Heart left ventricle (tissue), 16 donors: ENCODE measurements at regions not wholly inside any gene's neighbourhood (a gene's known extent, or its start where the extent isn't known, plus 50 kb on each side); places are given as distances from the start of the nearest gene placed in this dataset.

Experiments
- ATAC-seq, 4 donors: fragments of 200-7000 bp; cut with Tn5 transposase; one replicate each; pipeline ENCODE4 v1.9.1; 2020 to 2022; ENCODE audit warnings: moderate library complexity in 4 of 4, mild to moderate bottlenecking in 3 of 4, moderate number of reproducible peaks in 1 of 4
- DNase-seq, 5 donors: peaks; one replicate each; pipeline ENCODE4 v3.0.0-alpha.2; 2020
- H3K27ac ChIP-seq, 12 donors: fragments of 200-600 bp; sonication (generic) in 4 of 12; one replicate each; pipeline versions ENCODE4 v1.5.0 to v1.8.0; 2016 to 2022; ENCODE audit warnings: mild to moderate bottlenecking in 2 of 12
- H3K27me3 ChIP-seq, 9 donors: fragments of 200-600 bp; sonication (generic) in 2 of 9; one replicate each; pipeline versions ENCODE4 v1.5.1 to v1.8.0; 2016 to 2022; ENCODE audit warnings: mild to moderate bottlenecking in 3 of 9
- H3K36me3 ChIP-seq, 9 donors: fragments of 200-600 bp; sonication (generic) in 2 of 9; one replicate each; pipeline versions ENCODE4 v1.5.0 to v1.8.0; 2018 to 2022; ENCODE audit warnings: mild to moderate bottlenecking in 2 of 9
- H3K4me1 ChIP-seq, 12 donors: fragments of 200-600 bp; sonication (generic) in 4 of 12; one replicate each; pipeline versions ENCODE4 v1.5.0 to v1.8.0; 2016 to 2022; ENCODE audit warnings: mild to moderate bottlenecking in 3 of 12
- H3K4me3 ChIP-seq, 12 donors: fragments of 200-600 bp; sonication (generic) in 4 of 12; one replicate each; pipeline versions ENCODE4 v1.5.0 to v1.8.0; 2017 to 2022; ENCODE audit warnings: mild to moderate bottlenecking in 9 of 12, moderate library complexity in 4 of 12
- H3K9me3 ChIP-seq, 12 donors: fragments of 200-600 bp; sonication (generic) in 4 of 12; one replicate each; pipeline versions ENCODE4 v1.5.0 to v1.8.0; 2016 to 2022; ENCODE audit warnings: mild to moderate bottlenecking in 1 of 12
- POLR2A ChIP-seq, 2 donors: fragments of 450-650 bp; IDR thresholded peaks; one replicate each; pipeline ENCODE4 v1.6.1; 2017; ENCODE audit warnings: antibody characterized with exemption in 2 of 2, mild to moderate bottlenecking in 2 of 2, moderate library complexity in 2 of 2
- WGBS, 4 donors: extraction: QIAGEN DNeasy Blood & Tissue Kit in 2 of 4; methylation state at CpG; one replicate each; pipeline versions ENCODE4 v1.1.5 to v1.1.7; 2013 to 2018; 5-methylcytosine and 5-hydroxymethylcytosine counted together
- intact Hi-C, 10 donors: fragments of 100-400 bp; cut with DNase I; formaldehyde crosslinking; loops; one replicate each; pipeline versions ENCODE4 v1.11.1 to v1.14.2; 2022
- TF ChIP-seq, protein P1 (sequence below), 12 donors: fragments of 200-600 bp; sonication (generic) in 4 of 12; IDR thresholded peaks; one replicate each; pipeline versions ENCODE4 v1.5.0 to v1.8.0; 2018 to 2022; ENCODE audit warnings: antibody characterized with exemption in 12 of 12, mild to moderate bottlenecking in 5 of 12
- donor health status: ischemic (EF 13 %, LVEDD 7.1; RV severe dilation, severe dysfunction).
- donor health status: healthy with polysubstance abuse.
- donor health status: DM: no; HTN: yes; CAD: no.
- donor health status: DM: no; HTN: no; CAD: no.
- donor health status: ischemic (EF 25% LVEDD 6.9; RV normal size, moderate dysfunction).
- donor health status: ischemic (EF 25% LVEDD 5.7; RV mildly dilated, moderate dysfunction).
- donor health status: healthy.
- donor health status: DM: yes; HTN: yes; CAD: no.
- donor health status: ischemic (EF 35%, LVEDD 5.7; RV mildly dilated, moderate dysfunction).
- donor health status: nonischemic (EF 11% LVEDD 7.7; RV severe dilation, severe dysfunction).
- donor health status: DM: yes; HTN: yes; CAD: no.
- donor health status: PGD.
- donor health status: ischemic (EF 29% LVEDD 5.4; RV normal size, mild dysfunction).
- donor health status: nonischemic (EF 23%, LVEDD 6.1; RV moderate dilation, normal function).

DNA sequence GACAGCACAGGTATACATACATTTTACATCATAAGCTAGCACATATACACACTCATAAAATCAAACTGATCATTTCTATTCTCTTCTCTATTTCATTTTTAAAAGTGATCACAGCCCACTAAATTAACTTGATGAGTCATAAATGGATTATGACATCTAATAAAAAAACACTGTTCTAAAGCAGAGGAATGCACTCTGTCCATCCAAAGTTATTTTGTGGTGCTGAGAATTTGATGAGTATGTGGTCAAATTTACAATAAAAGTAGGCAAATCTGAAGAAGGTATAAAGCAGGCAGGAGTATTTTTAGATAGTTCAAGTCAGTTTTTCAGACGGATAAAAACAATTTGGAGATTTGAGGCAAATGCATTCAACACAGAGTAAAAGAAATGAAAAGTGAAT is 104.4 kb downstream of the NOL4 start:
- no peaks in the 10 kb centered on the region for H3K36me3 ChIP-seq
- TF ChIP-seq, protein P1, sequence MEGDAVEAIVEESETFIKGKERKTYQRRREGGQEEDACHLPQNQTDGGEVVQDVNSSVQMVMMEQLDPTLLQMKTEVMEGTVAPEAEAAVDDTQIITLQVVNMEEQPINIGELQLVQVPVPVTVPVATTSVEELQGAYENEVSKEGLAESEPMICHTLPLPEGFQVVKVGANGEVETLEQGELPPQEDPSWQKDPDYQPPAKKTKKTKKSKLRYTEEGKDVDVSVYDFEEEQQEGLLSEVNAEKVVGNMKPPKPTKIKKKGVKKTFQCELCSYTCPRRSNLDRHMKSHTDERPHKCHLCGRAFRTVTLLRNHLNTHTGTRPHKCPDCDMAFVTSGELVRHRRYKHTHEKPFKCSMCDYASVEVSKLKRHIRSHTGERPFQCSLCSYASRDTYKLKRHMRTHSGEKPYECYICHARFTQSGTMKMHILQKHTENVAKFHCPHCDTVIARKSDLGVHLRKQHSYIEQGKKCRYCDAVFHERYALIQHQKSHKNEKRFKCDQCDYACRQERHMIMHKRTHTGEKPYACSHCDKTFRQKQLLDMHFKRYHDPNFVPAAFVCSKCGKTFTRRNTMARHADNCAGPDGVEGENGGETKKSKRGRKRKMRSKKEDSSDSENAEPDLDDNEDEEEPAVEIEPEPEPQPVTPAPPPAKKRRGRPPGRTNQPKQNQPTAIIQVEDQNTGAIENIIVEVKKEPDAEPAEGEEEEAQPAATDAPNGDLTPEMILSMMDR (IDR thresholded peaks at IDR 0.05) = no peak
- TF ChIP-seq POLR2A (IDR thresholded peaks at IDR 0.05) = no peak
- H3K4me3 ChIP-seq = no peak overlapping the region
- DNase-seq = no peak
- 66 to 83% (median 70%) methylated on average over 1 of the region's 1 CpG for WGBS, 4 donors
- no peak overlapping the region for H3K27ac ChIP-seq
- ATAC-seq = no peak
- no peaks in the 10 kb centered on the region for H3K4me1 ChIP-seq
- intact Hi-C loops = loop anchor here in 8 of 10 donors (5.0 to 10.0 kb wide), 6 partner anchors 197 to 675 kb away; no protein-coding TSS in a partner anchor
- no peaks in the 10 kb centered on the region for H3K27me3 ChIP-seq
- H3K9me3 ChIP-seq = no peaks in the 10 kb centered on the region

DNA sequence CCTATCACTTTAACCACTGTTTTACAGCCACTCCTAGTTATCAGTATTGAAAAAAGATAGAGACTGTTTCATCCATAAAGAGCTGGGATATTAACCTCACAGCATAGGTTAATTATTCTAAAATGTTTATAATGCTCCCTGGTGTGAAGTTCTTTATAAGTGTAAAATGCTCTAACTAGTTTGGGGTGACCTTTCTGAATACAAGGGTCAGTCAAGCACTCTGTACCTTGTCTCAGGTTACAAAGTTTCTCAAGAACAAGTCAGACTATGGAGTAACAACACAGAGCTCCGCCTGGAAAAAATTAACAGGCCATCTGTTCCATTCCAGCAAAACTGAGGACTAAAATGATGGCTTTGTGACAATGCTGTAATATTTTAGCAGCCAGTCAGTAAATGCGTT is 107.4 kb downstream of the NOL4 start:
- no peak for TF ChIP-seq POLR2A (IDR thresholded peaks at IDR 0.05)
- TF ChIP-seq, protein P1 (IDR thresholded peaks at IDR 0.05) = no peak
- H3K4me3 ChIP-seq = no peak overlapping the region
- no peak overlapping the region for H3K27ac ChIP-seq
- no peaks in the 10 kb centered on the region for H3K36me3 ChIP-seq
- H3K27me3 ChIP-seq = no peaks in the 10 kb centered on the region
- DNase-seq (no peak), ATAC-seq (no peak)
- intact Hi-C loops = no loop called here
- no peaks in the 10 kb centered on the region for H3K4me1 ChIP-seq
- WGBS, 4 donors = 67 to 78% (median 74%) methylated on average over 2 of the region's 2 CpGs
- H3K9me3 ChIP-seq = no peaks in the 10 kb centered on the region

GRCh38 chr18:34115409-34116081 is 109.2 kb downstream of the NOL4 start:
- no peak overlapping the region for H3K4me3 ChIP-seq
- intact Hi-C loops = no loop called here
- ATAC-seq (no peak), DNase-seq (no peak)
- WGBS, 4 donors = 52 to 62% (median 60%) methylated on average over 5 of the region's 5 CpGs
- no peak for TF ChIP-seq POLR2A (IDR thresholded peaks at IDR 0.05)
- TF ChIP-seq, protein P1 (IDR thresholded peaks at IDR 0.05) = no peak
- H3K27ac ChIP-seq = no peak overlapping the region
- no peaks in the 10 kb centered on the region for H3K36me3 ChIP-seq
- H3K27me3 ChIP-seq = no peaks in the 10 kb centered on the region
- no peaks in the 10 kb centered on the region for H3K4me1 ChIP-seq
- H3K9me3 ChIP-seq = peaks cover 0 to 5% (median 0%) of the 10 kb centered on the region in 12 donors

DNA sequence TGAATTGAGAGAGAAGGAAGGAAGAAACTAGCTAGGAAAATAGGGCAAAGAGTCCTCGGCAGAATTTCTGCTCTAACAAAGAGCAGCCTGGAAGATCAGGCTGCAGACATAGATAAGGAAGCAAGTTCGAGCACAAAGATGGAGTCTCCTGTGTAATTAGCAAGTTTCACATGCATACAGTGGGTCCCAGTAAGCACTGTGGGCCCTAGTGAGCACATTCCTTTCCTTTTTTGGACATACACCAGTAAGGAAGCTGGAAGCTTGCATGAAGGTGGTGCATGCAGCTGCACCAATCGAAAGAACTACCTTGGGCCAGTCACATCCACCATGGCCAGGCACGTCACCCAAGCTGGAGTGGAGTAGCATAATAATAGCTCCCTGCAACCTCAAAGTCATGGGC is 109.7 kb downstream of the NOL4 start:
- H3K36me3 ChIP-seq = no peaks in the 10 kb centered on the region
- no peaks in the 10 kb centered on the region for H3K4me1 ChIP-seq
- intact Hi-C loops = no loop called here
- no peak overlapping the region for H3K4me3 ChIP-seq
- no peak for ATAC-seq
- peaks cover 0 to 5% (median 0%) of the 10 kb centered on the region in 12 donors for H3K9me3 ChIP-seq
- WGBS, 4 donors = 65 to 76% (median 67%) methylated on average over 4 of the region's 4 CpGs
- no peak overlapping the region for H3K27ac ChIP-seq
- H3K27me3 ChIP-seq = no peaks in the 10 kb centered on the region
- TF ChIP-seq, protein P1 (IDR thresholded peaks at IDR 0.05) = no peak
- TF ChIP-seq POLR2A (IDR thresholded peaks at IDR 0.05) = no peak
- no peak for DNase-seq
